Thoracic aorta (tissue), 2 donors: ENCODE measurements at regions not wholly inside any gene's neighbourhood (a gene's known extent, or its start where the extent isn't known, plus 50 kb on each side); places are given as distances from the start of the nearest gene placed in this dataset.

Source experiments
- ATAC-seq: fragments of 150-250 bp; one replicate; pipeline ENCODE4 v1.8.0; 2017; ENCODE audit warnings: low read depth; ENCODE audit not compliant: insufficient number of reproducible peaks, low FRiP score
- DNase-seq: peaks from one replicate; pipeline ENCODE4 v3.0.0-alpha.2; 2020; ENCODE audit warnings: low spot score
- H3K27ac ChIP-seq, 2 donors: fragments of 200-600 bp; sonication (generic); 1 replicate in 1 of 2; 2 replicates in 1 of 2; pipeline ENCODE4 v1.5.1; 2016; ENCODE audit warnings: mild to moderate bottlenecking in 2 of 2, moderate library complexity in 2 of 2
- H3K27me3 ChIP-seq: fragments of 200-600 bp; sonication (generic); replicated peaks from 2 replicates; pipeline ENCODE4 v1.6.0; 2016; ENCODE audit warnings: mild to moderate bottlenecking; ENCODE audit not compliant: insufficient read depth
- H3K36me3 ChIP-seq: fragments of 200-600 bp; sonication (generic); one replicate; pipeline ENCODE4 v1.5.1; 2016
- H3K4me1 ChIP-seq, 2 donors: fragments of 200-600 bp; sonication (generic); 1 replicate in 1 of 2; 2 replicates in 1 of 2; pipeline versions ENCODE4 v1.5.1 to v1.6.0; 2016; ENCODE audit warnings: low read depth in 2 of 2, mild to moderate bottlenecking in 1 of 2; ENCODE audit not compliant: control insufficient read depth in 1 of 2
- H3K4me3 ChIP-seq: fragments of 200-600 bp; sonication (generic); 2 replicates; pipeline ENCODE4 v1.5.1; 2016; ENCODE audit warnings: mild to moderate bottlenecking
- H3K9me3 ChIP-seq: fragments of 200-600 bp; sonication (generic); 2 replicates; pipeline ENCODE4 v1.5.1; 2016
- TF ChIP-seq, protein P1 (sequence below): fragments of 200-600 bp; sonication (generic); IDR thresholded peaks from one replicate; pipeline ENCODE4 v1.5.1; 2019; ENCODE audit warnings: antibody characterized with exemption

DNA sequence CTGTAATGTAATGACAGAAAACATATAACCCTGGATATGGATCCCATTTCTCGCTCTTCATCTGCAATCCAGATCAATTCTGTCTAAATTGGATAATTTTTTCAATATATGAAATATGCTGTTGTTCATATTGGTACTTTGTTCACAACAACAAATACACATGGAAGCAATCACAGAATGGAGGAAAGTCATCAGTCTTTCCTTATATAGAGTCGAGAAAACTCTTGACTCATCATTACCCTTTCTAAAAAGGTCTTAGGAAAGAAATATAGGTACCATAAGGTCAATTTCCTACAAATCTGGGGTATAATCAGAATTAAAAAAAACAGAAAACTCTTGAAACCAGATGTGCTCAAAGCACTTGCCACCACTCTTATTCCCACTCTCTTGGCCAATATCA is 677.6 kb upstream of the ID4 start:
- DNase-seq (no peak), ATAC-seq (no peak)
- TF ChIP-seq, protein P1, sequence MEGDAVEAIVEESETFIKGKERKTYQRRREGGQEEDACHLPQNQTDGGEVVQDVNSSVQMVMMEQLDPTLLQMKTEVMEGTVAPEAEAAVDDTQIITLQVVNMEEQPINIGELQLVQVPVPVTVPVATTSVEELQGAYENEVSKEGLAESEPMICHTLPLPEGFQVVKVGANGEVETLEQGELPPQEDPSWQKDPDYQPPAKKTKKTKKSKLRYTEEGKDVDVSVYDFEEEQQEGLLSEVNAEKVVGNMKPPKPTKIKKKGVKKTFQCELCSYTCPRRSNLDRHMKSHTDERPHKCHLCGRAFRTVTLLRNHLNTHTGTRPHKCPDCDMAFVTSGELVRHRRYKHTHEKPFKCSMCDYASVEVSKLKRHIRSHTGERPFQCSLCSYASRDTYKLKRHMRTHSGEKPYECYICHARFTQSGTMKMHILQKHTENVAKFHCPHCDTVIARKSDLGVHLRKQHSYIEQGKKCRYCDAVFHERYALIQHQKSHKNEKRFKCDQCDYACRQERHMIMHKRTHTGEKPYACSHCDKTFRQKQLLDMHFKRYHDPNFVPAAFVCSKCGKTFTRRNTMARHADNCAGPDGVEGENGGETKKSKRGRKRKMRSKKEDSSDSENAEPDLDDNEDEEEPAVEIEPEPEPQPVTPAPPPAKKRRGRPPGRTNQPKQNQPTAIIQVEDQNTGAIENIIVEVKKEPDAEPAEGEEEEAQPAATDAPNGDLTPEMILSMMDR: no peak
- Histone ChIP-seq H3K4me3 (no peak overlapping the region), H3K9me3 (no peaks in the 10 kb centered on the region), H3K4me1 (peaks cover 7 to 42% of the 10 kb centered on the region in 2 donors), H3K27ac (no peak overlapping the region), H3K27me3 (no peaks in the 10 kb centered on the region), H3K36me3 (no peaks in the 10 kb centered on the region)

DNA sequence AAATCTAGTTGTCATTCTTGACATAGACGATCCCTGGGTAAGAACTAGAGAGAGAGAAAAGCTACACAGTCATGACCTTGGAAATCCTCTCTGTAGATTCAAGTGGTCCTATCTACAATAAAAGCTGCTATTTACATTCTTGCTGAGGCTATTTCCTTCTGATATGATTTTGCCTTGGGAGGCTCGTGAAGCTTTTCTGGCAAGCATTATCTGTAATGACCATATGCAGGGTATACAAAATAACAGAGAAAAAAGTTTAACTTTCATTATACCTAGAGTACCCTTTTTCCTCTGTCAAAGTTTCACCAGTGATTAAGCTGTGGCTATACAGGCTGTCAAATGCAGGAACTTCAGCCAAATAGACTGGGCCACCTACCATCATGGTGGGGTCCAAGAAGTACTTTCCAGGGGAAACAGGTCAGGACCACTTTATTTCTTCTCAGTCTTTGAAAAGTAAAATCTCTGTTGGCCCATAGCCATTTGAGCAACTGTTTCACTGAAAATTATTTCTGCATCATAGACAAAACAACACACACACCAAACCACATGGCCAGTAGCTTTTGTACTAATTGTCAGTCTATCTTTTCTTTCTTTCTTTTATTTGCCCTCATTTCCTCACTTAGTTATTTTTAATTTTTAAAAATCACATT is 677.0 kb upstream of the ID4 start:
- Histone ChIP-seq H3K36me3 (no peaks in the 10 kb centered on the region), H3K27me3 (no peaks in the 10 kb centered on the region), H3K4me1 (peaks cover 7 to 39% of the 10 kb centered on the region in 2 donors), H3K27ac (no peak overlapping the region), H3K4me3 (no peak overlapping the region), H3K9me3 (no peaks in the 10 kb centered on the region)
- no peak for DNase-seq
- TF ChIP-seq, protein P1: no peak
- ATAC-seq: no peak

DNA sequence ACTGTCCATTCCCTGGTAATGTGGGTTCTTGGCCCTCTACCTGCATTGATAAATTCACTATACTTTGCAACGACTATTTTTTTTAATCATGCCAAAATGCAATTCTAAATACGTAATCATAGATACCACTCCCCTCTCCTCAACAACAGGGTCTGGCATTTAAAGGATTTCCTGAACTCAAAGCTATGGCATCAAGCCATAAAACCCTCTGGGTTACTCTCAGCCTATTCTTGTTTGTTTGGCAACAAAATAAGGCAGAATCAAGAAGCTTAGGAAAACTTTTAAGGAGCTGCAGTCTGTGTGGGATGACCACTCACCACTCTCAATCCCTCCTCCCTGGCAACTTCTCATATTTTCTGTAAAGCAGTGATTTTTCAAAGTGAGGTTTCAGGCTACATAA is 669.9 kb upstream of the ID4 start:
- TF ChIP-seq, protein P1: no peak
- H3K27ac ChIP-seq: no peak overlapping the region
- no peaks in the 10 kb centered on the region for H3K9me3 ChIP-seq
- peaks cover 5 to 31% of the 10 kb centered on the region in 2 donors for H3K4me1 ChIP-seq
- no peaks in the 10 kb centered on the region for H3K36me3 ChIP-seq
- ATAC-seq: no peak
- no peak overlapping the region for H3K4me3 ChIP-seq
- no peaks in the 10 kb centered on the region for H3K27me3 ChIP-seq
- DNase-seq: no peak

DNA sequence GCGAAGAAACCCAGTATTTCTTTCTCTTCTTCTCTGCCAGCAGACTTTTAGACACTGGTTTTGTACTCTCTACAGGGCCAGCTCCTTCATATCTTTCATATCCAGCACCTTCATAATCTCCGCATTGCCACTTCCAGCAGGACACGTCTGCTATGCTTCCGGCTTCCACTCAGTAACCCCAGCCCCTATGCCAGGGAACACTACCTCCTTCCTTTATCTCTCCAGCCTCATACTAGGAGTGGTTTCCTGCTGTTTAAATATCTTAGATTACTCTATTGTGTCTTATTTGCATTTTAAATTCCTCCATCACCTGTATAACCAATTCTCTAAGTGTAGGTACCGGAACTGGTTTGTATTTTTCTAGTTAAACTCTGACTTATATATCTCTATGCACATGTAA is 667.8 kb upstream of the ID4 start:
- Histone ChIP-seq H3K36me3 (no peaks in the 10 kb centered on the region), H3K4me1 (peaks cover 5 to 31% of the 10 kb centered on the region in 2 donors), H3K27me3 (no peaks in the 10 kb centered on the region), H3K27ac (no peak overlapping the region), H3K4me3 (no peak overlapping the region), H3K9me3 (no peaks in the 10 kb centered on the region)
- TF ChIP-seq, protein P1: no peak
- DNase-seq (no peak), ATAC-seq (no peak)

DNA sequence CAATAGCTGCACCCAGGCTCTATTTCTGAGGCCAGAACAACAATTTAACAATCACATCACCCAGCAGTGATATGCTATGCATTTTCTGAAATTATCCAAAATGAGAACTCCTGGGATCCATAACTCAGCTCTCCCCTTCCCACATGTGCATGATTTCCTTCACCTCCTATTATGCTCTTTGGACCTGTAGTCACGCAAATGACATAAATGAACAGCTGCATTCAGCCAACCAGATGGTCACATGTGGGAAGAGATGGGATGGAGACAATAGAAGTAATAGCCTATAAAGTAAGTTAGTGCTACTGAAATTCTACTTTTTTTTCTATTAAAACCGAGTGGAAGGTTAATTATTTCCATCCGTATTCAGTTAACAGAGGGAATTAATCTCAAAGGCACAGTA is 662.1 kb upstream of the ID4 start:
- no peak overlapping the region for H3K27ac ChIP-seq
- no peak for DNase-seq
- no peak for ATAC-seq
- H3K36me3 ChIP-seq: no peaks in the 10 kb centered on the region
- H3K27me3 ChIP-seq: no peaks in the 10 kb centered on the region
- H3K4me3 ChIP-seq: no peak overlapping the region
- peaks cover 0 to 10% of the 10 kb centered on the region in 2 donors for H3K4me1 ChIP-seq
- TF ChIP-seq, protein P1: no peak
- peaks cover 12% of the 10 kb centered on the region for H3K9me3 ChIP-seq
